ENCODE measurements at regions not wholly inside any gene's neighbourhood (a gene's known extent, or its start where the extent isn't known, plus 50 kb on each side); places are given as distances from the start of the nearest gene placed in this dataset.

- Mint-ChIP-seq H3K27ac (ENCODE audit: unreplicated experiment) (peak overlapping the region; percentile 62), H3K4me1 (peaks cover 16% of the 10 kb centered on the region), H3K9me3 (no peaks in the 10 kb centered on the region), H3K27me3 (ENCODE audit: low read depth) (no peaks in the 10 kb centered on the region), H3K4me3 (no peak overlapping the region), H3K36me3 (ENCODE audit: low read depth) (no peaks in the 10 kb centered on the region)
- no peak for TF ChIP-seq CTCF (conservative IDR thresholded peaks at IDR 0.05)
- no peak for DNase-seq (ENCODE audit: low read depth, low spot score)
These were observed 51.4 kb upstream of the SHISAL1 start for GRCh38 chr22:44363980-44364750.

- Mint-ChIP-seq H3K36me3 (ENCODE audit: low read depth) (no peaks in the 10 kb centered on the region), H3K9me3 (no peaks in the 10 kb centered on the region), H3K4me3 (no peak overlapping the region), H3K27ac (ENCODE audit: unreplicated experiment) (no peak overlapping the region), H3K4me1 (peaks cover 17% of the 10 kb centered on the region), H3K27me3 (ENCODE audit: low read depth) (no peaks in the 10 kb centered on the region)
- no peak for DNase-seq (ENCODE audit: low read depth, low spot score)
- TF ChIP-seq CTCF (conservative IDR thresholded peaks at IDR 0.05), result no peak
These were observed 50.5 kb upstream of the SHISAL1 start for GRCh38 chr22:44363013-44363979.

GRCh38 chr22:44362249-44363012 lies 49.7 kb upstream of the SHISAL1 start:
- Mint-ChIP-seq H3K9me3 (no peaks in the 10 kb centered on the region), H3K36me3 (ENCODE audit: low read depth) (no peaks in the 10 kb centered on the region), H3K4me1 (peaks cover 22% of the 10 kb centered on the region), H3K27ac (ENCODE audit: unreplicated experiment) (no peak overlapping the region), H3K4me3 (no peak overlapping the region), H3K27me3 (ENCODE audit: low read depth) (no peaks in the 10 kb centered on the region)
- no peak for TF ChIP-seq CTCF (conservative IDR thresholded peaks at IDR 0.05)
- DNase-seq (ENCODE audit: low read depth, low spot score), result no peak

Data from neural crest cell (in vitro differentiated cells).